ENCODE measurements at regions not wholly inside any gene's neighbourhood (a gene's known extent, or its start where the extent isn't known, plus 50 kb on each side); places are given as distances from the start of the nearest gene placed in this dataset.
"Not testable (repeated sequence)": the region's sequence is repeated elsewhere in the genome, so short reads cannot be mapped to it uniquely, and the experiment has no call there.

- TF ChIP-seq CTCF (IDR thresholded peaks at IDR 0.05; ENCODE audit: insufficient read depth, low read depth, low read length) (no peak), EZH2 (IDR thresholded peaks at IDR 0.05; ENCODE audit: insufficient read depth, low read length) (no peak)
- Histone ChIP-seq H2AFZ (ENCODE audit: low read depth, low read length) (no peak overlapping the region), H3K9me3 (ENCODE audit: insufficient read depth, low read depth, low read length) (no peaks in the 10 kb centered on the region), H4K20me1 (ENCODE audit: insufficient read depth, low read length) (no peaks in the 10 kb centered on the region), H3K4me3 (ENCODE audit: insufficient read depth, low read depth, low read length) (no peak overlapping the region), H3K4me2 (ENCODE audit: low read length) (peak overlapping the region; percentile 7), H3K36me3 (ENCODE audit: insufficient read depth, low read length) (no peaks in the 10 kb centered on the region), H3K27ac (ENCODE audit: low read depth, low read length) (no peak overlapping the region), H3K27me3 (ENCODE audit: insufficient read depth, low read length) (no peaks in the 10 kb centered on the region), H3K79me2 (ENCODE audit: insufficient read depth, low read length) (no peaks in the 10 kb centered on the region), H3K9ac (ENCODE audit: low read length) (no peak overlapping the region), H3K4me1 (ENCODE audit: insufficient read depth, low read length) (no peaks in the 10 kb centered on the region)
- Mint-ChIP-seq H3K4me3 (ENCODE audit: unreplicated experiment) (no peak overlapping the region), H3K27ac (ENCODE audit: unreplicated experiment) (no peak overlapping the region), H3K9me3 (ENCODE audit: unreplicated experiment) (peaks cover 15% of the 10 kb centered on the region), H3K27me3 (ENCODE audit: low read depth, unreplicated experiment) (peaks cover 5% of the 10 kb centered on the region), H3K4me1 (ENCODE audit: low read depth, unreplicated experiment) (no peaks in the 10 kb centered on the region), H3K36me3 (ENCODE audit: low read depth, unreplicated experiment) (no peaks in the 10 kb centered on the region)
- FAIRE-seq, result no peak
- DNase-seq (ENCODE audit: low read depth), result peak; percentile 32
Observed at GRCh38 chr1:59214248-59215208, 82.4 kb upstream of the FGGY start.

- Histone ChIP-seq H3K36me3 (ENCODE audit: insufficient read depth, low read length) (no peaks in the 10 kb centered on the region), H2AFZ (ENCODE audit: low read depth, low read length) (no peak overlapping the region), H3K4me1 (ENCODE audit: insufficient read depth, low read length) (no peaks in the 10 kb centered on the region), H3K27ac (ENCODE audit: low read depth, low read length) (no peak overlapping the region), H3K27me3 (ENCODE audit: insufficient read depth, low read length) (no peaks in the 10 kb centered on the region), H3K79me2 (ENCODE audit: insufficient read depth, low read length) (no peaks in the 10 kb centered on the region), H3K9me3 (ENCODE audit: insufficient read depth, low read depth, low read length) (no peaks in the 10 kb centered on the region), H3K4me3 (ENCODE audit: insufficient read depth, low read depth, low read length) (no peak overlapping the region), H4K20me1 (ENCODE audit: insufficient read depth, low read length) (no peaks in the 10 kb centered on the region), H3K9ac (ENCODE audit: low read length) (no peak overlapping the region), H3K4me2 (ENCODE audit: low read length) (no peak overlapping the region)
- Mint-ChIP-seq H3K4me1 (ENCODE audit: low read depth, unreplicated experiment) (no peaks in the 10 kb centered on the region), H3K4me3 (ENCODE audit: unreplicated experiment) (no peak overlapping the region), H3K36me3 (ENCODE audit: low read depth, unreplicated experiment) (no peaks in the 10 kb centered on the region), H3K27ac (ENCODE audit: unreplicated experiment) (no peak overlapping the region), H3K9me3 (ENCODE audit: unreplicated experiment) (peaks cover 9% of the 10 kb centered on the region), H3K27me3 (ENCODE audit: low read depth, unreplicated experiment) (peaks cover 5% of the 10 kb centered on the region)
- DNase-seq (ENCODE audit: low read depth) (no peak), FAIRE-seq (no peak)
- TF ChIP-seq CTCF (IDR thresholded peaks at IDR 0.05; ENCODE audit: insufficient read depth, low read depth, low read length) (no peak), EZH2 (IDR thresholded peaks at IDR 0.05; ENCODE audit: insufficient read depth, low read length) (no peak)
Observed at GRCh38 chr1:59215766-59216291, 81.1 kb upstream of the FGGY start.

- not testable (repeated sequence) for H3K4me1 ChIP-seq (ENCODE audit: insufficient read depth, low read length); H2AFZ ChIP-seq (ENCODE audit: low read depth, low read length); H3K4me2 ChIP-seq (ENCODE audit: low read length); H3K79me2 ChIP-seq (ENCODE audit: insufficient read depth, low read length); H3K27me3 ChIP-seq (ENCODE audit: insufficient read depth, low read length); H3K4me3 Mint-ChIP-seq (ENCODE audit: unreplicated experiment); H3K36me3 ChIP-seq (ENCODE audit: insufficient read depth, low read length); H3K27ac ChIP-seq (ENCODE audit: low read depth, low read length); H3K4me3 ChIP-seq (ENCODE audit: insufficient read depth, low read depth, low read length); DNase-seq (ENCODE audit: low read depth); H3K9me3 ChIP-seq (ENCODE audit: insufficient read depth, low read depth, low read length); H4K20me1 ChIP-seq (ENCODE audit: insufficient read depth, low read length); FAIRE-seq; H3K4me1 Mint-ChIP-seq (ENCODE audit: low read depth, unreplicated experiment); H3K9me3 Mint-ChIP-seq (ENCODE audit: unreplicated experiment); H3K36me3 Mint-ChIP-seq (ENCODE audit: low read depth, unreplicated experiment); H3K9ac ChIP-seq (ENCODE audit: low read length); H3K27ac Mint-ChIP-seq (ENCODE audit: unreplicated experiment)
- H3K27me3 Mint-ChIP-seq (ENCODE audit: low read depth, unreplicated experiment), result peaks cover 11% of the 10 kb centered on the region
Observed at GRCh38 chr1:59217439-59217838, 79.5 kb upstream of the FGGY start.

Data from astrocyte (in vitro differentiated cells and primary cell).